GM12878 (cell line): ENCODE measurements at regions not wholly inside any gene's neighbourhood (a gene's known extent, or its start where the extent isn't known, plus 50 kb on each side); places are given as distances from the start of the nearest gene placed in this dataset.

ENCODE experiments used
- ATAC-seq: fragments of 200-7000 bp; cut with Tn5 transposase; 3 replicates; pipeline ENCODE4 v1.9.1; 2020; ENCODE audit warnings: mild to moderate bottlenecking, moderate library complexity
- BruUV-seq: library from RNA; stranded (reverse); fragments of 400-500 nt; replicated peaks from 2 replicates; lab custom pipeline; 2021; lab: Mats Ljungman, UMichigan
- CTCF ChIA-PET: fragments of 300-600 bp; sonication (Branson Sonifier 250); formaldehyde crosslinking; extraction: SDS; loops from one replicate; lab custom pipeline; 2021; ENCODE audit warnings: inconsistent platforms; lab: Yijun Ruan, JAX
- POLR2A ChIA-PET: fragments of 350-600 bp; formaldehyde crosslinking; extraction: SDS; loops from one replicate; lab custom pipeline; 2021; ENCODE audit warnings: inconsistent platforms; lab: Charles Lee
- RAD21 ChIA-PET: fragments of 300-600 bp; sonication (Branson Sonifier 250); formaldehyde crosslinking; loops from one replicate; lab custom pipeline; 2023; ENCODE audit warnings: antibody characterized with exemption; ENCODE audit not compliant: unreplicated experiment; lab: Charles Lee
- SMC1A ChIA-PET: fragments of 300-600 bp; sonication (Branson Sonifier 250); formaldehyde crosslinking; loops from one replicate; lab custom pipeline; 2023; ENCODE audit not compliant: unreplicated experiment, uncharacterized antibody; lab: Charles Lee
- DNase-seq: peaks from one replicate; pipeline ENCODE4 v3.0.0-alpha.2; 2011; ENCODE audit warnings: low read depth, low spot score
- FAIRE-seq: peaks from 3 replicates; lab custom pipeline; 2011; peaks lifted over from hg19 to GRCh38; lab: Jason Lieb, UNC
- H2AFZ ChIP-seq: 2 replicates; pipeline ENCODE4 v1.6.0; 2011; ENCODE audit warnings: low read depth, low read length, control low read depth; ENCODE audit not compliant: control insufficient read depth
- H3K27ac ChIP-seq: 2 replicates; pipeline ENCODE4 v1.5.1; 2011; ENCODE audit warnings: control low read depth; ENCODE audit not compliant: control insufficient read depth, insufficient read depth
- H3K27me3 ChIP-seq, 2 experiments: replicated peaks in 1 of 2; 2 replicates each; pipeline versions ENCODE4 v1.6.0 to v1.6.1; 2011; ENCODE audit warnings: low read length in 1 of 2; ENCODE audit not compliant: control insufficient read depth in 2 of 2, insufficient read depth in 2 of 2
- H3K36me3 ChIP-seq, 2 experiments: 2 replicates each; pipeline ENCODE4 v1.5.1; 2011; ENCODE audit warnings: low read length in 1 of 2; ENCODE audit not compliant: control insufficient read depth in 2 of 2, insufficient read depth in 2 of 2
- H3K4me1 ChIP-seq: 2 replicates; pipeline ENCODE4 v1.6.1; 2011; ENCODE audit warnings: mild to moderate bottlenecking, low read length, moderate library complexity, mixed read lengths; ENCODE audit not compliant: control insufficient read depth, insufficient read depth
- H3K4me2 ChIP-seq: 2 replicates; pipeline ENCODE4 v1.6.0; 2011; ENCODE audit warnings: control low read depth; ENCODE audit not compliant: control insufficient read depth, insufficient read depth
- H3K4me3 ChIP-seq: fragments of 200-600 bp; sonication (generic); 2 replicates; pipeline ENCODE4 v1.5.1; 2016
- H3K79me2 ChIP-seq: 2 replicates; pipeline ENCODE4 v1.6.0; 2011; ENCODE audit warnings: low read length; ENCODE audit not compliant: control insufficient read depth, insufficient read depth
- H3K9ac ChIP-seq: 2 replicates; pipeline ENCODE4 v1.8.0; 2011; ENCODE audit warnings: low read length, control low read depth, mixed read lengths; ENCODE audit not compliant: control insufficient read depth, insufficient read depth
- H3K9me3 ChIP-seq: replicated peaks from 3 replicates; pipeline ENCODE4 v1.5.1; 2011; ENCODE audit warnings: mild to moderate bottlenecking, low read length; ENCODE audit not compliant: control insufficient read depth, insufficient read depth
- H4K20me1 ChIP-seq: 2 replicates; pipeline ENCODE4 v1.6.0; 2011; ENCODE audit not compliant: control insufficient read depth, insufficient read depth
- BRCA1 ChIP-seq: IDR thresholded peaks from 2 replicates; pipeline ENCODE4 v1.6.1; 2011; ENCODE audit warnings: low read depth, low read length, improper control_type of control experiment
- CEBPB ChIP-seq, 2 experiments: fragments of 150-350 bp in 1 of 2; IDR thresholded peaks; 2 replicates each; pipeline ENCODE4 v1.6.1; 2012 to 2014; ENCODE audit warnings: low read depth in 2 of 2, low read length in 2 of 2, borderline replicate concordance in 1 of 2, inconsistent platforms in 1 of 2
- CHD2 ChIP-seq: IDR thresholded peaks from 2 replicates; pipeline ENCODE4 v1.6.1; 2011; ENCODE audit warnings: low read depth, low read length, improper control_type of control experiment, borderline replicate concordance
- EED ChIP-seq: sonication (generic); IDR thresholded peaks from 2 replicates; pipeline ENCODE4 v1.6.1; 2016; ENCODE audit warnings: antibody characterized with exemption, low read depth
- ESRRA ChIP-seq: IDR thresholded peaks from 2 replicates; pipeline ENCODE4 v1.6.1; 2012; ENCODE audit warnings: mild to moderate bottlenecking, low read length, improper control_type of control experiment
- FOXK2 ChIP-seq: fragments of 450-650 bp; IDR thresholded peaks from 2 replicates; pipeline ENCODE4 v1.6.1; 2017; ENCODE audit warnings: mild to moderate bottlenecking, moderate library complexity
- MEF2A ChIP-seq: IDR thresholded peaks from 2 replicates; pipeline ENCODE4 v1.6.1; 2011; ENCODE audit warnings: low read depth, mild to moderate bottlenecking, low read length, moderate library complexity; ENCODE audit not compliant: insufficient read depth
- NFXL1 ChIP-seq: fragments of 450-650 bp; IDR thresholded peaks from 2 replicates; pipeline ENCODE4 v1.6.1; 2017; ENCODE audit warnings: antibody characterized with exemption, mild to moderate bottlenecking, borderline replicate concordance
- NFYB ChIP-seq: IDR thresholded peaks from 2 replicates; pipeline ENCODE4 v1.6.1; 2011; ENCODE audit warnings: low read depth, mild to moderate bottlenecking, low read length, improper control_type of control experiment, moderate library complexity; ENCODE audit not compliant: insufficient read depth
- WRNIP1 ChIP-seq: IDR thresholded peaks from 2 replicates; pipeline ENCODE4 v1.6.1; 2011; ENCODE audit warnings: low read depth, low read length, improper control_type of control experiment, borderline replicate concordance
- ZNF274 ChIP-seq: IDR thresholded peaks from one replicate; pipeline ENCODE4 v1.8.0; 2011; ENCODE audit not compliant: insufficient read length, insufficient read depth
- ZSCAN29 ChIP-seq: fragments of 450-650 bp; IDR thresholded peaks from 2 replicates; pipeline ENCODE4 v1.6.1; 2017; ENCODE audit warnings: mild to moderate bottlenecking, moderate library complexity
- WGBS: methylation state at CpG from one replicate; pipeline ENCODE4 v1.1.6; 2016; ENCODE audit warnings: low lambda C conversion rate; ENCODE audit not compliant: insufficient replicate concordance, insufficient coverage; ENCODE audit errors: missing lambda C conversion rate; 5-methylcytosine and 5-hydroxymethylcytosine counted together
- in situ Hi-C: fragments of 300-500 bp; cut with MboI; formaldehyde crosslinking; loops from 9 replicates; pipeline ENCODE4 v1.14.3; 2018; ENCODE audit warnings: mixed read lengths
- intact Hi-C: fragments of 100-400 bp; cut with micrococcal nuclease; formaldehyde crosslinking; loops from one replicate; pipeline ENCODE4 v1.14.2; 2022; ENCODE audit not compliant: unreplicated experiment

DNA sequence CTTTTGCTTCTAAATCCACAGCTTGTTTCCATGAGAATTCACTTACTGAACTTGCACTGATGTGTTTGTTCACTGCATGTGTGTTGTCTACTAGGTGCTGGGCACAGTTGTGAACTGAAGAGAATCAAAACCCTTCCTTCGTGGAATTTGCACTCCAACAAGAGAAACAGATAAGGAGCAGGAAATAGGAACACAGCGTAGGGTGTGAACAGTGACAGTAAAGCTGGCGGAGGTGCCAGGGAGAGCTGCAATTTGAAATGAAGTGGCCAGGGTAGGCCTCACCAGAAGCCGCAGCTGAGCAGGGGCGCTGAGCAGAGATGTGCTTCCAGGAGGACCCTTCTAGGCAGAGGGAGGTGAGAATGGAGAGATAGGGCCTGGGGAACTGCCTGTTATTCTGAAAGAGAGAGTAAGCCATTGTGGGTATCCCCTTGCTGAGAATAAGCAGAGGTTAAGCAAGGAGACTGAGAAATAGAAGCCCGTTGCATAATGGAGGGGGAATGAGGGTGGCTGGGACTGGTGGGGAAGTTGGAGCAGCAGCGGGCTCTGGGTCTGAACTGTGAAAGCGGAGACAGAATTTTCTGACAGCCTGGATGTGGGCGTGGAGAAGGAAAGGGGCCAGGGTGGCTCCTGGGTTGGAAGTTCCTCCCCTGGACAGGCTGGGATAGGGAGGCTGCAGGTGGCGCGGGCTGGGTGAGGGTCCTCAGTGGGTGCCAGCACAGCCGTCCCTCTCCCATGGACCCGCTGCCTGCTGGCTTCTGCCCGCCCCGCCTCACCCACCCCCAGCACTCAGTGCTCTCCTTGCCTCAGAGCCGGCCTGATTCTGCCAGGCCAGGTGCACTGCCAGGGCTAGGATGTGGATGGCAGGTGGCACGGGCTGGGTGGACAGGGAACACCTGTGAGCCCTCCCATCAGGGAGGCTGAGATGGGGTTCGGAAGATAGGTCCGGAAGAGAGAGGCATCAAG, 114.7 kb upstream of the AFDN start:
- 42% methylated on average over 17 of the region's 19 CpGs for WGBS
- ChIA-PET CTCF (no interaction called here), POLR2A (no interaction called here), SMC1A (no interaction called here), RAD21 (no interaction called here)
- H3K79me2 ChIP-seq, result no peaks in the 10 kb centered on the region
- H2AFZ ChIP-seq, result no peak overlapping the region
- no peak overlapping the region for H3K4me2 ChIP-seq
- DNase-seq (no peak), ATAC-seq (no peak), FAIRE-seq (no peak)
- intact Hi-C loops, result no loop called here
- H3K9ac ChIP-seq, result no peak overlapping the region
- BruUV-seq, result no TSS peak
- H3K27me3 ChIP-seq, result peaks cover 7 to 8% of the 10 kb centered on the region in 2 experiments
- no peak overlapping the region for H3K4me3 ChIP-seq
- no peaks in the 10 kb centered on the region for H3K4me1 ChIP-seq
- TF ChIP-seq MEF2A (no peak), FOXK2 (no peak), NFXL1 (no peak), WRNIP1 (no peak), ESRRA (no peak), CHD2 (no peak), ZNF274 (no peak), BRCA1 (no peak), ZSCAN29 (no peak), EED (no peak), NFYB (no peak), CEBPB (IDR thresholded peaks at IDR 0.05; ENCODE audit: borderline replicate concordance in 1 of 2, low read depth in 2 of 2, low read length in 2 of 2) (no peak)
- no peaks in the 10 kb centered on the region for H3K9me3 ChIP-seq
- no peaks in the 10 kb centered on the region for H4K20me1 ChIP-seq
- in situ Hi-C loops, result no loop called here
- H3K36me3 ChIP-seq, result no peaks in the 10 kb centered on the region
- no peak overlapping the region for H3K27ac ChIP-seq
